ENCODE measurements at regions not wholly inside any gene's neighbourhood (a gene's known extent, or its start where the extent isn't known, plus 50 kb on each side); places are given as distances from the start of the nearest gene placed in this dataset.

- H3K4me3 ChIP-seq, result no peak overlapping the region
- H3K27me3 ChIP-seq (ENCODE audit: insufficient read depth in 3 of 3, low read length in 2 of 3), result peaks cover 0 to 3% (median 0%) of the 10 kb centered on the region in 3 donors
- DNase-seq (no peak), ATAC-seq (no peak)
- no peak overlapping the region for H3K27ac ChIP-seq
- H3K4me1 ChIP-seq, result no peaks in the 10 kb centered on the region
- intact Hi-C loops (cut with DNase I), result no loop called here
- H3K36me3 ChIP-seq (ENCODE audit: insufficient read depth in 1 of 2, low read depth in 1 of 2), result no peaks in the 10 kb centered on the region
- WGBS, 3 donors, result 45 to 55% (median 53%) methylated on average over 4 of the region's 4 CpGs
- TF ChIP-seq CTCF (IDR thresholded peaks at IDR 0.05), result no peak
- H3K9me3 ChIP-seq, result no peaks in the 10 kb centered on the region
Measured at GRCh38 chr11:133650082-133650481, 117.8 kb upstream of the OPCML start.

DNA sequence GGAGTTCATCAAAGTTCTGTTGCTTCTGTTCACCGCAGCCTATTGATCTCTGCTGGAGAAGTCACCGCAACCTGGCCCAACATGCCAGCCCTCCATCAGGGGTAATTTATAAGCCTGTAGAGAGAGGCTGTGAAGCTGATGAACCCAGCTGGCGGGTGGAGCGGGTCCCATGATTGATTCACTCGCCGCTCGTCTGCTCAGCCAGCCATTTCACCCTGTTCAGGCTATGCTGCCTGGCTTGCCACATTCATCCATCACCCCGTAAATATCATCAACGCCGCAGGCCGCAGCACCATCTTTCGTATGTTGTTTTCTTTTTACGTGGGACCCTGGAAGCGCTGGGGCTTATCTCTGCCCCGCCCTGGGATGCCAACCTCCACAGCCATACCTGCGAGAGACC, 116.7 kb upstream of the OPCML start:
- WGBS, 3 donors, result 90 to 93% (median 91%) methylated on average over 16 of the region's 16 CpGs
- no peak for TF ChIP-seq CTCF (IDR thresholded peaks at IDR 0.05)

DNA sequence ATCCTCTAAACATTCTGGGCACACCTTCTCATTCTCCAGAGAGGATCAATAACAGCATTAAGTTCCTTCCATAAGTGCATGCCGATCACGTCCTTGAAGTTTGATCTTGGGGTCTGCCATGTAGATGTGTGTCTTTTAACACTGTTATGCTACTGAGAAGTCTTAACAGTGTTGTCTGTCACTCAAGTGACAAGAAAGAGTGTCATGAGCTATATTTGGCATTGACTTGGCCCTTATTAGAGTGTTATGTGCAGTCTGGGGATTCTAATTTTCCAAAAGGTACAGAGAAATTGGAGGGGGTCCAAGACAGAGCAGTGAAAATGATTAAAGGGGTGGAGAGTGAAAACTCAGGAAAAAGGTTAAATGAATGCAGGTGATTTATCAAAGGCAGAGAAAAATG, 107.1 kb upstream of the OPCML start:
- no peaks in the 10 kb centered on the region for H3K4me1 ChIP-seq
- no peak overlapping the region for H3K4me3 ChIP-seq
- ATAC-seq (no peak), DNase-seq (no peak)
- no peaks in the 10 kb centered on the region for H3K36me3 ChIP-seq (ENCODE audit: insufficient read depth in 1 of 2, low read depth in 1 of 2)
- no peak overlapping the region for H3K27ac ChIP-seq
- no peaks in the 10 kb centered on the region for H3K9me3 ChIP-seq
- 74 to 79% (median 77%) methylated on average over 2 of the region's 2 CpGs for whole genome bisulfite sequencing, 3 donors
- peaks cover 1 to 5% (median 4%) of the 10 kb centered on the region in 3 donors for H3K27me3 ChIP-seq (ENCODE audit: insufficient read depth in 3 of 3, low read length in 2 of 3)
- no peak for TF ChIP-seq CTCF (IDR thresholded peaks at IDR 0.05)
- intact Hi-C loops (cut with DNase I), result no loop called here

More for the DNA sequence above, 116.7 kb upstream of the OPCML start:
- ATAC-seq, result no peak
- Histone ChIP-seq H3K36me3 (ENCODE audit: insufficient read depth in 1 of 2, low read depth in 1 of 2) (no peaks in the 10 kb centered on the region), H3K4me1 (no peaks in the 10 kb centered on the region), H3K4me3 (no peak overlapping the region), H3K9me3 (no peaks in the 10 kb centered on the region), H3K27ac (no peak overlapping the region), H3K27me3 (ENCODE audit: insufficient read depth in 3 of 3, low read length in 2 of 3) (no peaks in the 10 kb centered on the region)
- no peak for DNase-seq
- intact Hi-C loops (cut with DNase I), result no loop called here

DNA sequence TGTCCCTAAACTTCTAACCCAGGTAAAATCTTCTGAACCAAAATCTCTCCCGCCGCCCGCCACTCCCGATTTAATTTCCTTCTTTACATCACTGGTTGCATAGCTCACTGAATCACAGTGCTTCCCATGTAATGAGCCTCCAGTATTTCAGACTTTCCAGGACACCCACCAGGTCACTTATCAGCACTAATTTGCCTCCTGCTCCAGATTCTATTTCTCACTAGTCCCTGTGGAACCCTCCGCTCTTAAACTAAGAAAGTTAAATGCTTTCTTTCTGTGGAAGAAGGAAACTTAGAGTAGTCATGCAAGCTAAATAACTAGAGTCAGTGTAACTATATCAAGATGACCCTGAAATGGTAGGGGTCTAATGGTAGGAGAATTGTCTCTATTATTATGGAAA, 106.6 kb upstream of the OPCML start:
- intact Hi-C loops (cut with DNase I), result no loop called here
- no peak for DNase-seq
- Histone ChIP-seq H3K27me3 (ENCODE audit: insufficient read depth in 3 of 3, low read length in 2 of 3) (peaks cover 1 to 5% (median 4%) of the 10 kb centered on the region in 3 donors), H3K4me1 (no peaks in the 10 kb centered on the region), H3K4me3 (no peak overlapping the region), H3K36me3 (ENCODE audit: insufficient read depth in 1 of 2, low read depth in 1 of 2) (no peaks in the 10 kb centered on the region), H3K9me3 (no peaks in the 10 kb centered on the region), H3K27ac (no peak overlapping the region)
- ATAC-seq, result no peak
- no peak for TF ChIP-seq CTCF (IDR thresholded peaks at IDR 0.05)
- 85 to 94% (median 93%) methylated on average over 5 of the region's 5 CpGs for WGBS, 3 donors

GRCh38 chr11:133636711-133637355, 104.5 kb upstream of the OPCML start:
- intact Hi-C loops (cut with DNase I), result no loop called here

More at GRCh38 chr11:133636711-133637355, 104.5 kb upstream of the OPCML start:
- DNase-seq (no peak), ATAC-seq (no peak)
- H3K4me1 ChIP-seq, result no peaks in the 10 kb centered on the region
- no peak overlapping the region for H3K27ac ChIP-seq
- TF ChIP-seq CTCF (IDR thresholded peaks at IDR 0.05), result no peak
- H3K4me3 ChIP-seq, result no peak overlapping the region
- WGBS, 3 donors, result 43 to 51% (median 44%) methylated on average over 18 of the region's 18 CpGs
- peaks cover 1 to 5% (median 4%) of the 10 kb centered on the region in 3 donors for H3K27me3 ChIP-seq (ENCODE audit: insufficient read depth in 3 of 3, low read length in 2 of 3)
- no peaks in the 10 kb centered on the region for H3K36me3 ChIP-seq (ENCODE audit: insufficient read depth in 1 of 2, low read depth in 1 of 2)
- H3K9me3 ChIP-seq, result no peaks in the 10 kb centered on the region
